GM21619 (cell line): ENCODE measurements at regions not wholly inside any gene's neighbourhood (a gene's known extent, or its start where the extent isn't known, plus 50 kb on each side); places are given as distances from the start of the nearest gene placed in this dataset.
A peak's percentile ranks its signal among the peaks of the same experiment; 100 is the strongest.

Experiments
- ATAC-seq: cut with Tn5 transposase; IDR thresholded peaks from one replicate; pipeline ENCODE4 v1.9.1; 2021; ENCODE audit not compliant: unreplicated experiment

DNA sequence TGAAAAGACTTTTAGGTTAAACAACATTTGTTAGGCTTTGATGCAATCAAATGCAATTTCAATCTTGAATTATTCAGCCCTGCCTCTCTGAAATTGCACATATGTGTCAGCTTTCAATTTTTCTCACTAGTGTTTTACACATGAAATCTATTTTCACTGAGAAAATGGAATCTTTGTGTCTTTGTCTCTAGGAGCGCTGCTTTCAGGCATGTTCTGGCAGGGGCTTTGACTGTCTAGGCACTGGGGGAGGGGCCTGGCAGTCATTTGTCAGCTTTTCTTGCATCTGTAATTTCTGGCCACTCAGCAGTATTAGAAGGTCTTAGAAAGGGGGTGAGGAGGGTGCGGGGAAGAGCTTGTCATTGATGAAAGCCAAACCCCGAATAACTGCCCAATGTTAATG lies 264.4 kb downstream of the PTPRC start:
- ATAC-seq, result no peak

DNA sequence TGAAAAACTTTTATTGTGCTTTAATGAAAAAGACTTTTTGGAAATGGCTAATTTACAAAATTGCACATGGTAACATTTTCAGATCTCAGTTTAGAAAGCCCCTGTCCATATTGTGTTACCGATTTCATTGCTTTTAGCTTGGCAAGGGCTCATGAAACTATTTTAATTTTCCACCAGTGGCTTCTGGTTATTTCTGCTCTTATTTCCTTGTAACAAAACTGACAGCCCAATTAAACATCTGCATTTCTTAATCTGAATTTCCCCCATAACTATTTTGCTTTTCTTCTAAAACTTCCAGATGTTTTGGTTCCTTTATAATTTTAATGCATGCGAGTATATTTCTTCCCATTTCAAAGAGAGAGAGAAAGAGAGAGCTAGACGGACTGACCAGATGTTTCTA lies 264.8 kb downstream of the PTPRC start:
- no peak for ATAC-seq

- no peak for ATAC-seq
Measured at GRCh38 chr1:198904321-198904720, 265.5 kb downstream of the PTPRC start.

- no peak for ATAC-seq
Measured at GRCh38 chr1:198906739-198907422, 268.0 kb downstream of the PTPRC start.

DNA sequence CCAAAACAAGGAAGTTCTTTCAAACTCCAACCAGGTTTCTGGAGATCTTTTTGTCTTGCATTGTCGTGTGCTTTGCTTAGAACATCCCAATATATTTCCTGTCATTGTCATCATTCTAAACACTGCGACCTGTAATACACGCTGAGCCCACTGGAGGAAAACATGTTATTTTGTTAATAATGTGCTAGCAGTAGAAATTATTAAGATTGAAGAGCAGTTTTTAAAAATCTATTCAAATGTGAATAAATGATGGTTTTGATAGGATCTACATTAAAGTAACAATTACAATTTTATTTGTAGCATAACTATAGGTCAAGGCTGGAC lies 268.5 kb downstream of the PTPRC start:
- ATAC-seq, result no peak

DNA sequence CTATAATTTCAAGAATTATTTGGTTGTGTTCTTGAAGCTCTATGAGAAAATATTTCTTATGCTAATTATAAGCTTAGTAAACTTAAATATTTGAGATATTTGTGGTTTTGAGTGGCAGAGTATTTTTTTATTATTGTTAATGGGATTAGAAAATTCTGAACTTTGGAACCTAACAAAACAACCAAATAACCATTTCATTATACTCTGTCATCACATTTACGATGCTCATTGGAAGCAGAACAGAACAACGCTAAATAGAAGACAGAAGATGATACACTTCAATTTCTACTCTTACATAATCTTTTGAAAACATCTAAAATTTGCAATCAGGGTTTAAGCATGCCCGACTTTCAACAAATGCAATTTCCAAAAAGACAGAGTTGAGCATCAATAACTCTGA lies 270.2 kb downstream of the PTPRC start:
- ATAC-seq, result no peak

DNA sequence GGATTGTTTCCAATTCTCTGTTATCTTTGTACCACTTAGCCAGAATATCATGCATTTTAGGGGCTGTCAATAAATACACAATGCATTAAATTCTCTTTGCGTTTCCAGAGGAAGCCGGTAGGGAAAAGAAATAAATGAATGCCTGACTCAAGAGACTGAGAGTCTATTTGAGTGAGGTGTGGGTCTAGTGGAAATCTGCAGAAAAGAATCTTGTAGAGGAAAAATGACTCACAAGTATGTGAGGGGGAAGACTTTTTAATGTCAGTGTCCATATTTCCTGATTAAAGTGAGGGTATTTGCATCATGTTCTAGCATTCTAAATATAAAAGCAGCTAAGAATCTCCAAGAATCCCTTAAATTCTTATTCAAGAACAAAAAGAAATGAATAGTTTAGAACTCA lies 271.1 kb downstream of the PTPRC start:
- no peak for ATAC-seq

DNA sequence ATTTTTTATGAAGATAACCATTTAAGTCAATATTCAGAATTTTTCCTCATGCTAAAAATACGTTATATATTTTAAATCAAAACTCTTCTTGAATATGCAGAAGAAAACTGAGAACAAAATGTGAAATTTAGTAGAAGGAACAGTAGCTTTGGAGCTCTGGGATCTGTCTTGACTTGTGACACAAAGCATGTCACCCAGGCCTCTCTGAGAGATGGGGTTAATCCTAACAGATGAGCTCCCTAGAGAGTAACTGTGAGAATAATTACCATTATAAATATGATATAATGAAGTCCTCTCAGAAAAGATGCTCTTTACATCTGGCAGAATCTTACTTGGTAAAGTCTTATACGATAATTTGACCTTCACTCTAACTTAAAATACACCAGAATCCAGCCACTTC lies 272.0 kb downstream of the PTPRC start:
- no peak for ATAC-seq

DNA sequence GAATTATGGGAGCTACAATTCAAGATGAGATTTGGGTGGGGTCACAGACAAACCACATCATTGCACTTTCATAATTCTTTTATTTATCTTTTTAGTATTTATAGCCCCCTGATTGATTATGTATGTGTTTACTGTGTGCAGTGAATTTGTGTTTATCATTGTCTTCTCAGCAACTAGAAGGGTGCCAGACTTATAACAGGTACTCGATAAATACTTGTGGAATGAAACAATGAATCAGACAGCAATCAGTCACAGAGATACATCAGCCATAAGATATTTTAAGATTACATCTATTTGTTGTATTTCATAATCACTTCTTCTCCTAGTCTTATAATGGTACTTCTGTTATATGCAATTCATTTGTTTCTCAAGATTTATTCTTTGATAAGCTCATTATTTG lies 273.2 kb downstream of the PTPRC start:
- ATAC-seq, result no peak

GRCh38 chr1:198913667-198914066 lies 274.8 kb downstream of the PTPRC start:
- ATAC-seq, result no peak

DNA sequence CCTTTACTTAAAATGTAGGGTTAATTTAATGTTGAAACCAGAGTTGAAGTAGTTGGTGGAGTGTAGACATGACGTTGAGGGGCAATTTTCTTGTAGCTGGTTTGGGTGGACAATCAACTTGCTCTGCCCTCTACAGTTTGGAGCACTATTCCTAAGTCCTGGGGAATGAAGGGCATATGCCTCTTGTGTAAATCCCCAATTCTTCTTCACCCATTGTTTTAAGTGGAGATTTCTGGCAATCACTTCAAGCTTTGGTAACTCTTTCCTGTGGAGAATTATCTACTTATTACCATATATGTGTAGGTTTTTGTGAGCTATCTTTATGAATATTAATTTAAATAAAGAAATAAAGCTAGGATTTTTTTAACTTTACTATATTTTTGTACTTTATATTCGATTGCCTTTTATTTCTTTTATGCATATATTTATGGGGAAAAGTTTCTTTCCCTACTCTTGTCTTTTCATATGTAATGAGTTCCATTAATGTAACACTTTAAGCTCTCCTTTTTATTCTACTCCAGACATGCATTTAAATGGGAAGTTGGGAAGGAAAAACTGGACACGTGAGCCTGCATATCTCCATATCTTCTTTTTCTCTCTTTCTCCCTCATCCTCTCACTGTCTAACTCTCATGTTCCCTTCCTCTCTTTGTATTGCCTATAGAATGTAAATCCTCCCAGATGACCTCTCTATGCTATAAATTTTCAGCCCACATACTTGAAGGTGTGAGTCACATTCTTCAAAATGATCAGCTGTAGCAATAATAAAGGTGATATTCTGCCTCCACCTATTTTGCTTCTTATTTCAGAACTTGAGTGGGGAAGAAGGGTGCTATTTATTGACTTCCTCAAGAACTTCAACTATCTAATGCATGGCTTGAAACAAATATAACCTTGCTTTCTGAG lies 276.7 kb downstream of the PTPRC start:
- ATAC-seq, result no peak

DNA sequence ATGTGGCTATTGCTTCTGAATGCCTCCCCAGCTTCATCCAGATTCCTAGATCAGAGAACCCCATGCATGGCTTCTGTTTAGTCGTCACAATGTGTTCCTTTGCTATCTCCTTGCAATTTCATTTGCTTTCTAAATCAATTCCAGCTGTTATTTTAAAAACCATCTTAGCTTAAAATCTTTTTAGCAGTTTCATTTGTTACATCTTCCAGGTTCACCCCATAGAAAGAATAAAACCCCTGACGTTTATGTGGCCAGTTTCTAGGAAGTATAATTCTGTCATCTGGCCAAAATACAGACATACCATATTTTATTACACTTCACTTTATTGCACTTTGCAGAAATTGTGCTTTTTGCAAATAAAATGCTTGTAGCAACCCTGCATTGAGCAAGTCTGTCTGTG lies 278.4 kb downstream of the PTPRC start:
- ATAC-seq, result no peak

GRCh38 chr1:198918920-198919319 lies 280.1 kb downstream of the PTPRC start:
- ATAC-seq, result no peak

GRCh38 chr1:198919667-198920398 lies 281.0 kb downstream of the PTPRC start:
- ATAC-seq, result peak; percentile 45

GRCh38 chr1:198922638-198923430 lies 284.0 kb downstream of the PTPRC start:
- ATAC-seq, result peak; percentile 62

- no peak for ATAC-seq
Measured at GRCh38 chr1:198923993-198924392, 285.2 kb downstream of the PTPRC start.

DNA sequence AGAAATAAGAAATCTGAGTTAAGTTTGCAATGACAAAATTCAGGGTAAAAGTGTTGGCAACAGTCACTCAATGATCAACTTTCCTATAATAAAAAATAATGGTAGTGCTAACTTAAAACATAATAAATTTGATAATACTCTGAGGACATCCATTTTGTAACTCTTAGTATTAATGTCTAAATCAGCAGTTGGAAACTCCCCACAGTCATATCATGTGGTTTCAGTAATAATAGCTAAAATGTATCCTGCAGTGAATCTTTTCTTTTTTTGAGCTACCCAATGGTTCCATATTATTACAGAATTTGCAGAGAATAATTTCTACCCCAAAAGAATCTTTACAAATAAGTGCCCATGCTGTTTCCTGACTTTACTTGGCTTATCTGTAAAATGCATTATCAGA lies 286.7 kb downstream of the PTPRC start:
- no peak for ATAC-seq

DNA sequence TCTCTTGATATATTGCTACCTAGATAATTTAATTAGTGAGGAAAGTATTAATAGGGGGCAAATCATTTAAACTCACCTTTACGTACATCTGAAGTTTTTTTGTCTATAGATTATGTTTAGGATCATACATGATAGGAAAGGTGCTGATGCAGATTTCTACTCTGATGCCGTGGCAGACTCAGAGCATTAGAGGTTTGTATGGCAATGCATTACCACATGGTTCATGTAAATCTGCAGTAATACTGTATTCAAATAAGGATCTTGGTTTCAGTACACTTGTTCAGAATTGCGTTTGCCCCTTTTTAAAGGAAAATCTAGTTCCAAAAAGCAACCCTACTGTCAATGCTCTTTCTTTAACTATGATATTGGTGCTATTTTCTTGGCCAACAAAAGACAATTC lies 288.3 kb downstream of the PTPRC start:
- no peak for ATAC-seq

- no peak for ATAC-seq
Measured at GRCh38 chr1:198929111-198929604, 290.3 kb downstream of the PTPRC start.

DNA sequence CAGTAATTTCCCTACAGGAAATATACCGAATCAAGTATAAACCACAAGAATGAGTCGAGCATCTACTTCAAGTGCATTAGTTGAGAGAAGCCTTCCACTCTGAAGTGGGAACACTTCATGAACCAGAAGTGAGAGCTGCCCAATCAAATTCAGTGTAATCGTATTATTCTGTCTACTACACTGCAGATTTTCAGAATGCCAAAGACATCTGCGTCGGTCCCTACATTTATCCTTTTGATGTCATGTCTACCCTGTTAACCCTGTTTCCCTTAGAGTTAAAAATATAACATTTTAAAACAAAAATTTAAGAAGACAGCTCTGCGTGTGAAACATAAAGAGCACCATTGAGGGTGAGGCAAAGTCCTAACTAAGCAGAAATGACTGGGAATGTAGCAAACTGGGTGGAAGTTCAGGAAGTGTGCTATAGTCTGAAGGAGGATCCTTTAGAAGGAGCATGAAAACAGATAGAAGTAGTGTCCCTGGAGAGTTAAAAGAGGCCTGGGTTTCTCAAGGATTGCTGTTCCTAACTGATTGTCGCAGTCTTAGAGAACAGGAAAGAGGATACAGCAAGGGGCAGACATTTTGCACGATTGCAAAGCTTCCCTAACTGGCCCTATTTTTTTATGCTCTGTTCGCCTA lies 291.2 kb downstream of the PTPRC start:
- peak; percentile 59 for ATAC-seq
